Duodenal mucosa (tissue), 2 donors: ENCODE measurements at regions not wholly inside any gene's neighbourhood (a gene's known extent, or its start where the extent isn't known, plus 50 kb on each side); places are given as distances from the start of the nearest gene placed in this dataset.

ENCODE experiments used
- H3K27ac ChIP-seq: one replicate; pipeline ENCODE4 v1.7.0; 2013; ENCODE audit warnings: low read depth, low read length
- H3K27me3 ChIP-seq, 2 donors: one replicate each; pipeline ENCODE4 v1.7.0; 2013; ENCODE audit warnings: low read length in 2 of 2, control low read depth in 1 of 2; ENCODE audit not compliant: insufficient read depth in 2 of 2, control insufficient read depth in 1 of 2
- H3K36me3 ChIP-seq, 2 donors: one replicate each; pipeline ENCODE4 v1.7.0; 2013; ENCODE audit warnings: low read length in 2 of 2, control low read depth in 1 of 2; ENCODE audit not compliant: insufficient read depth in 2 of 2, control insufficient read depth in 1 of 2
- H3K4me1 ChIP-seq, 2 donors: one replicate each; pipeline ENCODE4 v1.7.0; 2013; ENCODE audit warnings: low read length in 2 of 2, control low read depth in 1 of 2; ENCODE audit not compliant: insufficient read depth in 2 of 2, control insufficient read depth in 1 of 2
- H3K4me3 ChIP-seq, 2 donors: one replicate each; pipeline ENCODE4 v1.7.0; 2013; ENCODE audit warnings: low read length in 2 of 2, low read depth in 1 of 2
- H3K9ac ChIP-seq, 2 donors: one replicate each; pipeline ENCODE4 v1.7.0; 2013; ENCODE audit warnings: low read length in 2 of 2, low read depth in 1 of 2
- H3K9me3 ChIP-seq, 2 donors: one replicate each; pipeline ENCODE4 v1.7.0; 2013; ENCODE audit warnings: low read length in 2 of 2, control low read depth in 1 of 2; ENCODE audit not compliant: control insufficient read depth in 1 of 2

- H3K27ac ChIP-seq, result no peak overlapping the region
- H3K9me3 ChIP-seq, result no peaks in the 10 kb centered on the region
- no peak overlapping the region for H3K9ac ChIP-seq
- no peaks in the 10 kb centered on the region for H3K4me1 ChIP-seq
- no peaks in the 10 kb centered on the region for H3K27me3 ChIP-seq
- no peaks in the 10 kb centered on the region for H3K36me3 ChIP-seq
- H3K4me3 ChIP-seq, result no peak overlapping the region
Measured at GRCh38 chr18:39340418-39340817, 1774.8 kb upstream of the CELF4 start.

GRCh38 chr18:39329496-39330275 is 1764.1 kb upstream of the CELF4 start:
- Histone ChIP-seq H3K4me1 (no peaks in the 10 kb centered on the region), H3K36me3 (no peaks in the 10 kb centered on the region), H3K9me3 (no peaks in the 10 kb centered on the region), H3K9ac (no peak overlapping the region), H3K27ac (no peak overlapping the region), H3K27me3 (no peaks in the 10 kb centered on the region), H3K4me3 (no peak overlapping the region)

GRCh38 chr18:39326772-39327171 is 1761.2 kb upstream of the CELF4 start:
- Histone ChIP-seq H3K9me3 (no peaks in the 10 kb centered on the region), H3K27me3 (no peaks in the 10 kb centered on the region), H3K27ac (no peak overlapping the region), H3K9ac (no peak overlapping the region), H3K36me3 (no peaks in the 10 kb centered on the region), H3K4me3 (no peak overlapping the region), H3K4me1 (no peaks in the 10 kb centered on the region)

- Histone ChIP-seq H3K9me3 (no peaks in the 10 kb centered on the region), H3K36me3 (no peaks in the 10 kb centered on the region), H3K4me3 (no peak overlapping the region), H3K9ac (no peak overlapping the region), H3K27me3 (no peaks in the 10 kb centered on the region), H3K27ac (no peak overlapping the region), H3K4me1 (no peaks in the 10 kb centered on the region)
Measured at GRCh38 chr18:39325973-39326372, 1760.4 kb upstream of the CELF4 start.

- Histone ChIP-seq H3K36me3 (no peaks in the 10 kb centered on the region), H3K9ac (no peak overlapping the region), H3K27me3 (no peaks in the 10 kb centered on the region), H3K4me3 (no peak overlapping the region), H3K9me3 (no peaks in the 10 kb centered on the region), H3K27ac (no peak overlapping the region), H3K4me1 (no peaks in the 10 kb centered on the region)
Measured at GRCh38 chr18:39319141-39319540, 1753.5 kb upstream of the CELF4 start.

- Histone ChIP-seq H3K4me1 (no peaks in the 10 kb centered on the region), H3K27ac (no peak overlapping the region), H3K36me3 (no peaks in the 10 kb centered on the region)
Measured at GRCh38 chr18:39318462-39318861, 1752.9 kb upstream of the CELF4 start.

GRCh38 chr18:39318008-39318407 is 1752.4 kb upstream of the CELF4 start:
- no peaks in the 10 kb centered on the region for H3K4me1 ChIP-seq
- no peaks in the 10 kb centered on the region for H3K27me3 ChIP-seq
- H3K36me3 ChIP-seq, result no peaks in the 10 kb centered on the region

More at GRCh38 chr18:39318462-39318861, 1752.9 kb upstream of the CELF4 start:
- Histone ChIP-seq H3K27me3 (no peaks in the 10 kb centered on the region), H3K9ac (no peak overlapping the region), H3K9me3 (no peaks in the 10 kb centered on the region), H3K4me3 (no peak overlapping the region)

GRCh38 chr18:39314595-39314994 is 1749.0 kb upstream of the CELF4 start:
- Histone ChIP-seq H3K9me3 (peaks cover 0 to under 1% of the 10 kb centered on the region in 2 donors), H3K27me3 (no peaks in the 10 kb centered on the region), H3K4me1 (no peaks in the 10 kb centered on the region), H3K36me3 (no peaks in the 10 kb centered on the region), H3K9ac (no peak overlapping the region), H3K27ac (no peak overlapping the region), H3K4me3 (no peak overlapping the region)

More at GRCh38 chr18:39318008-39318407, 1752.4 kb upstream of the CELF4 start:
- Histone ChIP-seq H3K9ac (no peak overlapping the region), H3K9me3 (no peaks in the 10 kb centered on the region), H3K4me3 (no peak overlapping the region), H3K27ac (no peak overlapping the region)

GRCh38 chr18:39313992-39314391 is 1748.4 kb upstream of the CELF4 start:
- Histone ChIP-seq H3K36me3 (no peaks in the 10 kb centered on the region), H3K4me1 (no peaks in the 10 kb centered on the region), H3K9ac (no peak overlapping the region), H3K27ac (no peak overlapping the region), H3K27me3 (no peaks in the 10 kb centered on the region), H3K4me3 (no peak overlapping the region), H3K9me3 (peaks cover 0 to 4% of the 10 kb centered on the region in 2 donors)

- peaks cover 3 to 4% of the 10 kb centered on the region in 2 donors for H3K9me3 ChIP-seq
- H3K36me3 ChIP-seq, result no peaks in the 10 kb centered on the region
- no peak overlapping the region for H3K27ac ChIP-seq
- H3K4me3 ChIP-seq, result no peak overlapping the region
- H3K27me3 ChIP-seq, result no peaks in the 10 kb centered on the region
- no peaks in the 10 kb centered on the region for H3K4me1 ChIP-seq
- H3K9ac ChIP-seq, result no peak overlapping the region
Measured at GRCh38 chr18:39311111-39311712, 1745.6 kb upstream of the CELF4 start.
